ENCODE measurements at regions not wholly inside any gene's neighbourhood (a gene's known extent, or its start where the extent isn't known, plus 50 kb on each side); places are given as distances from the start of the nearest gene placed in this dataset.

DNA sequence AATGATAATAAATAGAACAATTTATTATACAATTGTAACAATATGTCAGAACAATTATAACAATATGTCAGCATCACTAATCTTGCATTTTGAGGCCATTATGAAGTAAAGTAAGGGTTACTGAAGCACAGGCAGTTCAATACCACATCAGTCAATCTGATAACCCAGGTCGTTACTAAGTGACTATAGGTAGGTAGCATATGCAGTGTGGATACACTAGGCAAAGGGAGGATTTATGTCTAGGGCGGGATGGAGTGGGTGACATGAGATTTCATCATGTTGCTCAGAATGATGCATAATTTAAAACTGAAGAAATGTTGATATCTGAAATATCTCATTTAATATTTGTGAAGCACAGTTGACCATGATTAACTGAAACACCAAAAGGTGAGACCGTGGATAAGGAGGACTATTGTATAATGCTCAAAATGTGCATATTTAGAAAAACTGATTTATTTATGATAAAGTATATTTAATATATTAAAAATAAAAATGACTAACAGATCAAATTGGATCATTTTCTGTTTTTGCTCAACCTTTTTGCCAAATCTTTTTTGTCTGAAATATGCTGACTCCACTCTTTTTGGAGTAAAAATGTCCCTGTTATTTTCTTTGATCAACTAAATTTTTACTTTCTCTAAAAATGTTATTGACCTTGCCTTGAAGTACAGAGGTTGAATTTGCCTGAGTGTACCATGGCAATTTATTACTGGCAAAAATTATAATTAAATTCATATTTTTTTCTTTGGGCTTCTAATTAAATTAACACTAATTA is 1189.4 kb upstream of the USP15 start:
- no peaks in the 10 kb centered on the region for H3K27me3 Mint-ChIP-seq (ENCODE audit: low read depth)
- H3K27ac Mint-ChIP-seq (ENCODE audit: unreplicated experiment) = no peak overlapping the region
- H3K36me3 Mint-ChIP-seq (ENCODE audit: low read depth) = no peaks in the 10 kb centered on the region
- H3K9me3 Mint-ChIP-seq = no peaks in the 10 kb centered on the region
- TF ChIP-seq, protein P1, sequence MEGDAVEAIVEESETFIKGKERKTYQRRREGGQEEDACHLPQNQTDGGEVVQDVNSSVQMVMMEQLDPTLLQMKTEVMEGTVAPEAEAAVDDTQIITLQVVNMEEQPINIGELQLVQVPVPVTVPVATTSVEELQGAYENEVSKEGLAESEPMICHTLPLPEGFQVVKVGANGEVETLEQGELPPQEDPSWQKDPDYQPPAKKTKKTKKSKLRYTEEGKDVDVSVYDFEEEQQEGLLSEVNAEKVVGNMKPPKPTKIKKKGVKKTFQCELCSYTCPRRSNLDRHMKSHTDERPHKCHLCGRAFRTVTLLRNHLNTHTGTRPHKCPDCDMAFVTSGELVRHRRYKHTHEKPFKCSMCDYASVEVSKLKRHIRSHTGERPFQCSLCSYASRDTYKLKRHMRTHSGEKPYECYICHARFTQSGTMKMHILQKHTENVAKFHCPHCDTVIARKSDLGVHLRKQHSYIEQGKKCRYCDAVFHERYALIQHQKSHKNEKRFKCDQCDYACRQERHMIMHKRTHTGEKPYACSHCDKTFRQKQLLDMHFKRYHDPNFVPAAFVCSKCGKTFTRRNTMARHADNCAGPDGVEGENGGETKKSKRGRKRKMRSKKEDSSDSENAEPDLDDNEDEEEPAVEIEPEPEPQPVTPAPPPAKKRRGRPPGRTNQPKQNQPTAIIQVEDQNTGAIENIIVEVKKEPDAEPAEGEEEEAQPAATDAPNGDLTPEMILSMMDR (conservative IDR thresholded peaks at IDR 0.05) = no peak
- H3K4me3 Mint-ChIP-seq = no peak overlapping the region
- no peaks in the 10 kb centered on the region for H3K4me1 Mint-ChIP-seq
- no peak for DNase-seq (ENCODE audit: low read depth, low spot score)

- Mint-ChIP-seq H3K27ac (ENCODE audit: unreplicated experiment) (no peak overlapping the region), H3K4me1 (no peaks in the 10 kb centered on the region), H3K9me3 (peaks cover 3% of the 10 kb centered on the region), H3K4me3 (no peak overlapping the region), H3K27me3 (ENCODE audit: low read depth) (no peaks in the 10 kb centered on the region), H3K36me3 (ENCODE audit: low read depth) (no peaks in the 10 kb centered on the region)
- TF ChIP-seq, protein P1 (conservative IDR thresholded peaks at IDR 0.05) = no peak
- DNase-seq (ENCODE audit: low read depth, low spot score) = no peak
These were observed 1187.5 kb upstream of the USP15 start for GRCh38 chr12:61072717-61073116.

- TF ChIP-seq, protein P1 (conservative IDR thresholded peaks at IDR 0.05) = no peak
- Mint-ChIP-seq H3K4me1 (no peaks in the 10 kb centered on the region), H3K4me3 (no peak overlapping the region), H3K36me3 (ENCODE audit: low read depth) (no peaks in the 10 kb centered on the region), H3K27me3 (ENCODE audit: low read depth) (no peaks in the 10 kb centered on the region), H3K9me3 (no peaks in the 10 kb centered on the region), H3K27ac (ENCODE audit: unreplicated experiment) (no peak overlapping the region)
- DNase-seq (ENCODE audit: low read depth, low spot score) = no peak
These were observed 1165.1 kb upstream of the USP15 start for GRCh38 chr12:61095111-61095510.

DNA sequence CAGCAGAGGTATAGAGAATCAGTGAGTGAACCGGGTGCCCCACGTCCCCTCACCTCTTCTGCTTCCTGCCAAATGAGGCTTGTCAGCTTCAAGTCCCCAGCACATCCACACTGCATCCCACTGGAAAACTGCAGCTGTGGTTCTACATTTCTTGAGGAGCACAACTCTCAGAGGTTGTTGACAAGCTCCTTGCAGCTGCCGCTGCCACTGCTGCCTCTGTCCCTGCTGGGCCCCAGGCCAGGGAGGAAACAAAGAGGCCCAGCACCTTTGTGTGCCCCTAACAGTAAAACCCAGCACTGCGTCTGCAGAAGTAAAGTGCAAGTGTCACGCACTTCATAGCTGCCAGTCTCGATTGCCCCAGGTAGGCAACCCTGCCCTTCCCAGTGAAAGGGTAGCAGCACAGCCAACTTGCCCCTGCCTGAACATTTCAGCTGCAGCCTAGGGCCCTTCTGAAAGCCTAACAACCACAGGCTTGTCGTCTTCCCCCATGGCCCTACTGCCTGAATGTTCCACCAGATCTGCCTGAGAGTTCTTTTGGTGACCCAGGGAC is 1162.1 kb upstream of the USP15 start:
- DNase-seq (ENCODE audit: low read depth, low spot score) = no peak
- H3K4me1 Mint-ChIP-seq = no peaks in the 10 kb centered on the region

GRCh38 chr12:61107118-61107517 is 1153.1 kb upstream of the USP15 start:
- Mint-ChIP-seq H3K4me1 (no peaks in the 10 kb centered on the region), H3K9me3 (no peaks in the 10 kb centered on the region), H3K27me3 (ENCODE audit: low read depth) (no peaks in the 10 kb centered on the region), H3K27ac (ENCODE audit: unreplicated experiment) (no peak overlapping the region), H3K4me3 (no peak overlapping the region), H3K36me3 (ENCODE audit: low read depth) (no peaks in the 10 kb centered on the region)
- no peak for DNase-seq (ENCODE audit: low read depth, low spot score)
- TF ChIP-seq, protein P1 (conservative IDR thresholded peaks at IDR 0.05) = no peak

More for the DNA sequence above, 1162.1 kb upstream of the USP15 start:
- Mint-ChIP-seq H3K9me3 (no peaks in the 10 kb centered on the region), H3K36me3 (ENCODE audit: low read depth) (no peaks in the 10 kb centered on the region), H3K27me3 (ENCODE audit: low read depth) (no peaks in the 10 kb centered on the region), H3K4me3 (no peak overlapping the region), H3K27ac (ENCODE audit: unreplicated experiment) (no peak overlapping the region)
- TF ChIP-seq, protein P1 (conservative IDR thresholded peaks at IDR 0.05) = no peak
